ENCODE measurements at regions not wholly inside any gene's neighbourhood (a gene's known extent, or its start where the extent isn't known, plus 50 kb on each side); places are given as distances from the start of the nearest gene placed in this dataset.

DNA sequence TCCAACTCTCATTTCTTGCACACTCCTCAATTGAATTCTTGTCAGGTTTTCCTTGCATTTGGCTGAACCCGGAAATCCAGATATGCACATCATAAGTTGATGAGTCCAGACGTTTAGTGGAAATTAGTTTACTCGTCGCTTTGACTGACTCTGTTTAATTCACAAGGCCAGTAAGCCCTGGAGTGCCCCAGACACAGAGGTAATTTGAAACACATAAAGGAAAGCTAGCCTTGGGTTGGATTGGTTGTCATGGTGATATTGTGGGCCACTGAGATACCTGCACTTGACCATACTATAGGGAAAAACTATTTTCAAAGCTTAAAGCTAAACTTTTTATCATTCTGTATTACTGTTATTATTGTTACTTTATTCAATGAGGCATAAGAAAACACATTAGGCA lies 178.3 kb upstream of the CA10 start:
- TF ChIP-seq, protein P1, sequence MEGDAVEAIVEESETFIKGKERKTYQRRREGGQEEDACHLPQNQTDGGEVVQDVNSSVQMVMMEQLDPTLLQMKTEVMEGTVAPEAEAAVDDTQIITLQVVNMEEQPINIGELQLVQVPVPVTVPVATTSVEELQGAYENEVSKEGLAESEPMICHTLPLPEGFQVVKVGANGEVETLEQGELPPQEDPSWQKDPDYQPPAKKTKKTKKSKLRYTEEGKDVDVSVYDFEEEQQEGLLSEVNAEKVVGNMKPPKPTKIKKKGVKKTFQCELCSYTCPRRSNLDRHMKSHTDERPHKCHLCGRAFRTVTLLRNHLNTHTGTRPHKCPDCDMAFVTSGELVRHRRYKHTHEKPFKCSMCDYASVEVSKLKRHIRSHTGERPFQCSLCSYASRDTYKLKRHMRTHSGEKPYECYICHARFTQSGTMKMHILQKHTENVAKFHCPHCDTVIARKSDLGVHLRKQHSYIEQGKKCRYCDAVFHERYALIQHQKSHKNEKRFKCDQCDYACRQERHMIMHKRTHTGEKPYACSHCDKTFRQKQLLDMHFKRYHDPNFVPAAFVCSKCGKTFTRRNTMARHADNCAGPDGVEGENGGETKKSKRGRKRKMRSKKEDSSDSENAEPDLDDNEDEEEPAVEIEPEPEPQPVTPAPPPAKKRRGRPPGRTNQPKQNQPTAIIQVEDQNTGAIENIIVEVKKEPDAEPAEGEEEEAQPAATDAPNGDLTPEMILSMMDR (conservative IDR thresholded peaks at IDR 0.05): no peak
- TF ChIP-seq EZH2 (IDR thresholded peaks at IDR 0.05; ENCODE audit: low read depth): no peak
